SK-MEL-5 (cell line): ENCODE measurements at regions not wholly inside any gene's neighbourhood (a gene's known extent, or its start where the extent isn't known, plus 50 kb on each side); places are given as distances from the start of the nearest gene placed in this dataset.
"Not testable (repeated sequence)": the region's sequence is repeated elsewhere in the genome, so short reads cannot be mapped to it uniquely, and the experiment has no call there.

ENCODE experiments used
- DNase-seq: peaks from one replicate; pipeline ENCODE4 v3.0.0-alpha.2; 2016; ENCODE audit warnings: low read depth, low spot score
- in situ Hi-C: cut with HindIII; loops from 2 replicates; pipeline ENCODE4 v1.10.0; 2016; ENCODE audit warnings: low sequenced_read_pairs, high pct_unique_total_duplicates, low pct_unique_long_range_greater_than_20kb

DNA sequence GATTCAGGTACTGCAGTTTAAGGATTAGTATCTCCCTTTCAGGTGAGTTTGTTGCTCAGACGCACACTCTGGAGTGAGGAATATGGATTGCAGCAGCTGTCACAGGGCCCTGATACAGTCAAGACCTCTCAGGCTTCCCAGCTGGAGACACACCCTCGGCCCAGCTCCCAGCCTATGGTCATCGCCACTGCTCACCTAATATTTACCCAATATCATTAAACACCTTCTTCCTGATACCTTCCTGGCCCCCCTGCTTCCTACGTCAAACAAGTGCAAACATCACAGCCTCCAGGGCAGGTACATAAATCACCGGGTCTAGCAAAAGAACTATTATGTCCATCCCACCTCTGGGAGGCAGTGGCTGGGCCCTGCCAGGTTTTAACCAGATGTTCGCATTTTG lies 213.3 kb downstream of the MN1 start:
- in situ Hi-C loops = no loop called here
- DNase-seq = no peak

DNA sequence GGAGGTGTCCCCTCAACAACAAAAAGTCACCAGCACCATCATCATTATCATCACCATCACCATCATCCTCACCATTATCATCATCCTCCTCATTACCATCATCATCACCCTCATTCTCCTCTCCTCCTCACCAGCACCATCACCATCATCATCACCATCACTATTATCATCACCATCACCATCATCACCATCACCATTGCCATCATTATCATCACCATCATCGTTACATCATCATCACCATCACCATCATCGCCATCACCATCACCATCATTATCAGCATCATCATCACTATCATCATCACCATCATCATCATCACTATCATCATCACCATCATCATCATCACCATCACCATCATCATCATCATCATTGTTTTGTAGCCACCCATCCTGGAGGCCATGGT lies 212.6 kb downstream of the MN1 start:
- no peak for DNase-seq
- in situ Hi-C loops = no loop called here

DNA sequence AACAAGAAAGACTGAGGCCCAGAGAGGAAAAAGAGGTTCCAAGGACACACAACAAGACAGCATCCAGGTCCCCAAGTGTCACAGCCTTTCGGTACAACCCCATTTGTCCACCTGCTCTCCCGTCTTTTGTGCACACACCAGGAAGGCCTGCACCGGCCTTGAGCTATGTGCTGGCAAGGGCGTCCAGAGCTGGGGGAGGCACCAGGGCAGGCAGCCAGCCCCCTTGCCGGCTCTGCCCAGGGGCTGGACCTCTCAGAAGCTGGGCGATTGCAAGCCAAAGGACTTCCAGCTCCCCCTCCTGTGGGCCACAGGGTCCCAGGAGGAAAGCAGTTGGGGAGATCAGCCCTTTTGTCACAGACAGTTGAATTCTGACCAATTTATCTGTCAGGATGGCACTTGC lies 210.5 kb downstream of the MN1 start:
- in situ Hi-C loops = no loop called here
- DNase-seq = no peak

DNA sequence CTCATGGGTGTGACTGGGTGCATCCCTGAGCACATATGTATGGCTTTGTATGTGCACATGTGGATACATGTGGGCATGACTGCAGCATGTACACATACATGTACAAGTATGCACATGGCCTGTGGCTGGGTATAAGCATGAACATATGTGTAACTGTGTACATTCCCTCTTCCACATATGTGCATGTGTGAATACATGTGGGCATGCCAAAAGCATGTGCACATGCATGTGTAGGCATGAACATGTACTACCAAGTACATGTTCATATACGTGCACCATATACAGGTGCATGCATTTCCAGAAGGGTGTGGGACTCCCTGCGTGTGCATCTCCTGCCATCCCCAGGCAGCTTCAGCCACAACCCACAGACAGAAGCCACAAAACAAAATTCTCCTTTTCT lies 208.2 kb downstream of the MN1 start:
- in situ Hi-C loops = no loop called here
- DNase-seq = no peak

DNA sequence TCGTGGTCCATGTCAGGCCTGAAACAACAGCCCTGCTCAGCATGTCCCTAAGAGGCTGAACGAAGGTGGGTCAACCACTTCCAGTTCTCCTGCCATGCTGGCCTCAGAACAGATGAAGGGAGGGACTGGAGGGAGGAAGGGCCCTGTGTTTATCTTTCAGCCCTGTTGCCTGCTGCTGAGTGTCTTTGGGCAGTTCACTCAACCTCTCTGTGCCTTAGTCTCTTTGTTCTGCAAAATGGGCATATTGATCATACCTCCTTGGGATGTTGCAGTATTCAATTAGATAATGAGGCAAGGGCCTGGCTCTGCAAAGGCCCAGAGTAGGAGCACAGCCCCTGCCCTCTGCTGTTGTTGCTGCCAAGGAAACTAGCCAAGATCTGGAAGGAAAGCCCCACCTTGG lies 207.5 kb downstream of the MN1 start:
- no peak for DNase-seq
- in situ Hi-C loops = no loop called here

DNA sequence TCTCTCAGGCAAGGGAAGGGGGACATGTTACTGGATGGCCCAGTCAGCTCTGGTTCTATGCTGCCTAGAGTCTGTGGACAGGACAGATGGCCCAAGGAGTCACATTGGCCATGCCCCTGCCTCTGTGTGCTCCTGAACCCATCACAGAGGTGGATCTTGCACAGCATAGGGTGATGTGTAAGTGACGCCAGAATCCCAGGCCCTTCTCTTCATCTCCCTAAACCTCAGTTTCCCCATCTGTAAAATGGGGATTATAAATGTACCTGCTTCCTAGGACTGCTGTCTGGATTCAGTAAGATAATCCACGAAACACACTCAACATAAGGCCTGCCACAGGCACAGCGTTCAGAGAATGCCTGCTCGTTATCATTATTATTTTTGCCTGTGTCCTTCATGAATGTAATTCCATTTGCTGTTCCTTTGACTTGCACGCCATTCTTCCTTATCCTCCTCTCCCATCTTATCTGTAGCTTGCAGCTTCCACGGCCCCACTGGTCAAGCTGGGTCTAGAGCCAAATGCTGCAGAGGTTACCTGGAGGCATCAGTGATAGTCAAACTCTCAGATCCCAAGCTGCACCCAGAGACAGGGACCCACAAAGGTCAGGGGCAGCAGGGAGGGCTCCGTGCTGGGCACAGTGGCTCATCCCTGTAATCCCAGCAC lies 207.0 kb downstream of the MN1 start:
- DNase-seq = no peak
- in situ Hi-C loops = no loop called here

DNA sequence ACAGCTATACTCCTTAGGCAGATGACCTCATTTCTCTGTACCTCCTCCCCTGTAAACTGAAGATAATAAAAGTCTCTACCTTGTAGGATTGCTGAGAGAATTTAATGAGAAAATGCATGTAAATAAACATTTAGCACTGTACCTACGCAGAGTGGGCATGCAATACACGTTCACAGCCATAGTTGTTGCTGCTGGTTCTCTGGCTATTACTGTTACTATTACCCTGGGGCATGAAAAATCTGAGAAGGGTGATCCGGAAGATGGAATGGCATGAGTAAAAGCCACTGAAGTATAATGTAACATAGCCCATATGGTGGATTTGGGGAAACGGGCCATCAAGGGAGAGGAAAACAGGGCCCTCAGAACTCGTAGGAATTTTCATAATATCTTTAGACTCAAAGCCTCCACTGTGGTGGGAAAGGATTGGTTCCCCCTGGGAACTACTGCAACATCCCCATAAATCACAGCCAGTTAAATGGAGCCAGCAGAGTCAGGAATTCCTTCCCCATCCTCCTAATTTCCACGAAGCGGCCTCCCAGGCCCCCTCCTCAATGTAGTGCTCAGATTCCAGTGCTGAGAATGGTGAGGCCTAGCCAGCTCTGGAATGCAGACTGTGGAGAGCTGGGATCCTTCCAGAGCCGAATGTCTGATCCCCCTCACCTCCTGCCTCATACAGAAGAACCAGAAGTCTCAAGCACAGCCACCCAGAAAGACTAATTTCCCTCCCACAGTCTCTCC lies 205.3 kb downstream of the MN1 start:
- DNase-seq = no peak
- in situ Hi-C loops = no loop called here

DNA sequence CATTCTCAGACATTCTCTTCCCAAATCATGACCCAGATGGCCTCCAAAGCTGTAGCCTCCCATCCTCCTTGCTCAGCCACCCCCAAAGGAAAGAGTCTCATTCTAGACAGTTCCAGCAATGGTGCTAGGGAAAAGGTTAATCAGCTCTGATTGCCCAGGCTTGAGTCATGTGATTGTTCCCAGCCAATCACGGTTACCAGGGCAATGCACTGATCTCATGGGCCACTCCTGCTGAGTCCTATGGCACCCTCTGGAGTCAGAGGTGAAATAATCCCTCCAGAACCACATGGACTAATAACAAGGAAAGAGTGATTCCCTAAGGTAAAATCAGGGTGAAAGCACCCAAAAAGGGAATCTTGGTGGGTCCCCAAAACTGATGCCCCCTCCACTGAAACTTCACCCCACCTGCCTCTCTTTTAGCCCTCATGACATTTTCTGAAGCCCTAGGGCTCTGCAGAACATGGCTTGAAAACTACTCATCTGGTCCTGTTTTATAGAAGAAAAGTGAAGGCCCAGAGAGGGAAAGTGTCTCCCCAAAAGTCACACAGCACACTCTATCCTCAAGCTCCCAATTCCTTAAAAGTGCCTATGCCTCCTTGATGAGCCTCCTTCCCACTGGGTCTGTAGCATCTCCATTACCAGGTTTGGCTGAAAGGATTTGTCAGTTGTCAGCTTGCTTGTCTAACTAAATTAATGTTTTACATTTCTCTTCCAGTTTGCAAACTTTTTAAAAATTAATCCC lies 203.7 kb downstream of the MN1 start:
- DNase-seq = peak; percentile 61
- in situ Hi-C loops = no loop called here

DNA sequence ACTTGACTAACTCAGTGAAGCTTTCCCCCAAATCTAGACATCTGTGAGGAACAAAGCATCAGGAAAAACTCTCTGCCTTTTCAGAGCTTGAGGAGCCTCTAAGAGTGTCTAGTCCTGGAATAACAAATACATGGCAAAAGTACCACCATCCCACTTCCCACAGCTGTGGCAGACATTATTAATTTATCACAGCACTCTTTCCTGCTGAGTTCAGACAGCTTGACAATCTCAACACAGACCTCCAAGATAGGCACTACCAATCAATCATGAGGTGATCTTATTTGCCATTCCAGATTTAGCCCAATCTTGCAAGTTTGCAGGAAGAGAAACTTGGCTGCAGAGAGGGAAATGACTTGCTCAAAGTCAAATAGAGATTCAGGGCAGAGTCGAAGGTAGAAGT lies 202.8 kb downstream of the MN1 start:
- no peak for DNase-seq
- in situ Hi-C loops = no loop called here

DNA sequence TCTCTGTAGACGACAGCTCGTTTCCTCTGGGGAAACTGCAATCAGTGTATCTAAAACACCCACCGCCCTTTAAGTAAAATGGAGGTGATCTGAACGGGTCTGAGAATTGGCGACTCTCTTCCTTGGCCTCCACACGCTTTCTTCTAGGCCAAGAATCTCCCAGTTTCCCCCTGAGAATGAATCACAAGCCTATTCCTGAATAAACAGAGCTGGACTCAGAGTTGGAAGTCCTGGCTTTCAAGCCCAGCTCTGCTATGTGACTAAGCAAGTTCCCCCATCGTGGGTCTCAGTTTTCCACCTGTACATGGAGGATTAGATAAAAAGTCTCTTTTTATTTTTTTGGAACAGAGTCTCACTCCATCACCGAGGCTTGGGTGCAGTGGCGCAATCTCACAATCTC lies 200.4 kb downstream of the MN1 start:
- in situ Hi-C loops = no loop called here
- no peak for DNase-seq

DNA sequence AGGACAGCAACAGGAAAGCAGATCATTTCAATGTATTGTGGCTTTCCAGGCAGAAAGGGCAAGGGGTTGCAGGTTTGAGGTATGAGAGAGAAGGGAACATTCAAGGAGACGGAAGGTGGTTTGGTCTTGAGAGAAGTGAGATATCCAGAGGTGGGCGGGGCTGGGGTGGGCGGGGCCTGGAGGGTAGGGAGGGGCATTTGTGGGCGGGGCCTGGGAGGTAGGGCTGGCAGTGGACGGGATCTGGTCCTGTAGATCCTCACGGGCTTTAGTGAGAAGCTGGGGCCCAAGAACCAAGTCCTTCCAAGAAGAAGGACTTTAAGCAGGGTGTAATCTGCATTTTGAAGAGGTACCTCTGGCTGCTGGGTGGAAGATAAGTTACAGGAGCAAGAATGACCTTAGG lies 199.2 kb downstream of the MN1 start:
- in situ Hi-C loops = no loop called here
- DNase-seq = peak; percentile 17

DNA sequence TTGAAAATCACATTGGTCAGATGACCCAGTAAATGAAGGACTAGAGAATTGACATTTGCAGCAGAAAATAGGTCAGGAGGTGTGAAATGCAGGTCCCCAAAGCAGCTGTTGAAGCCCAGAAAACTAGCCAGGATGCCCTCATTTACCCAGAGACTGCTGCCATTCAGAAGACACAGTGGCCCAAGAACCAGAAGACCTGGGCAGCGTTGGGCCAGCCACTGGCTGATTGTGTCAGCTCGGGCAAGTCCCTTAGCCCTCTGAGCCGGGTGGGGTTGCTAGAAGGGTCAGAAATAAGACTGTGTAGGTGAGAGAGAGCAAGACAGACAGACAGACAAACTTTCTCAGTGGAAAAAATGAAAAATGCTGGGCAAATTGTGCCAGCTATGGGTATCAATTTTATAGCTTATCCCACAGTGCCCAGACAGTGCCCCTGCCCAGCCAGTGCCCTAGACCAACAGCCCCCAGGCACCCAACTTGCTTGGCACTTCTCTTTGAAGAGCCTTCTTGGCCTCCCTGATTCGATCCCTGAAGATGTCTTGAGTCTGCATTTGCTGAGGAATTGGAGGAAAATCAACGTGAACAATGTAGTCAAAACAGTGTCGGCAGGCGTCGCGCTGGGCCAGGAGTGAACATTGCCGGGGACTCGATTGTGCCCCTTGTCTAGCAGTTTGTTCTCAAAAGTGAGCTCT lies 198.3 kb downstream of the MN1 start:
- in situ Hi-C loops = no loop called here
- DNase-seq = no peak

DNA sequence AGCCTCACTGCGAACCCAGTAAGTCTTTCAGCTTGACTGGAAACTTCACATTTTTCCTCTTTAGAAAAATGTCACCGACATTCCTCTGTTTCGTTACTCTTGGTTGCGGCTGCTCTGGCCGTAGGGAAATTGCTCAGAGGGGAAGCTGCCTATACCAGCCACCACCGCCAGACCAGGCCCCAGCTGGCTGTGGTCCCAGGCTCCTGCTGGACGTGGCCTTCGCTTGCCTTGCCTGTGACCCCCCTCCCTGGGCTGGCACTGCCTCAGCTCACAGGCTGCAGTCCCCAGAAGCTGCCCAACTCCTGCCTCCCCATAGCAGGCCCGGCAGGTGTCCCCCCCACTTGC lies 197.8 kb downstream of the MN1 start:
- in situ Hi-C loops = no loop called here
- DNase-seq = no peak

DNA sequence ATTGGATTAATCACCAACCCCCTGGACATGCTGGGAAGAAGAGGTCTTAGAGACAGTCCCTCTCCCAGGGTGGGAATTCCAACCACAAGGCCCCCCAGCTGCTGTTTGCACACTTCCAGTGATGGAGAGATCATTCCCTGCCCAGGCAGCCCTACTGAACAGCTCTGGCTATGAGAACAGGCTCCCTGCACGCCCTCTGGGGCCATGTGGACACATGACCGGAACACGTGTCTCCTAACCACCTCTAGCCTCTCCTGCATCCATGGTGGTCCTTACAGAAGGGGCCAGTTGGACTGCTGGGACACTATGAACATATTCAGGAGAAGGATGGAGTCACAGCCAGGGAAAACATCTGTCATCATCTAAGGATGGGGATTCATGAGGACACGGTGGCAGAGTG lies 196.2 kb downstream of the MN1 start:
- DNase-seq = no peak
- in situ Hi-C loops = no loop called here

DNA sequence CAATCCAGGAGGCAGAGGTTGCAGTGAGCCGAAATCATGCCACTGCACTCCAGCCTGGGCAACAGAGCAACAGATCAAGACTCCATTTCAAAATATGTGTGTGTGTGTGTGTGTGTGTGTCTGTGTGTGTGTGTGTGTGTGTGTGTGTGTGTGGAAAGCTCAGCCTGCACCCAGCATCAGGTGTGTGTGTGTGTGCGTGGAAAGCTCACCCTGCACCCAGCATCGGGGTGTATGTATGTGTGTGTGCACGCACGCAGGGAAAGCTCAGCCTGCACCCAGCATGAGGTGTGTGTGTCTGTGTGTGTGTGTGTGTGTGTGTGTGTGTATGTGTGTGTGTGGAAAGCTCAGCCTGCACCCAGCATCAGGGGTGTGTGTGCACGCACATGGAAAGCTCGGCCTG lies 193.8 kb downstream of the MN1 start:
- in situ Hi-C loops, DNase-seq: not testable (repeated sequence)

DNA sequence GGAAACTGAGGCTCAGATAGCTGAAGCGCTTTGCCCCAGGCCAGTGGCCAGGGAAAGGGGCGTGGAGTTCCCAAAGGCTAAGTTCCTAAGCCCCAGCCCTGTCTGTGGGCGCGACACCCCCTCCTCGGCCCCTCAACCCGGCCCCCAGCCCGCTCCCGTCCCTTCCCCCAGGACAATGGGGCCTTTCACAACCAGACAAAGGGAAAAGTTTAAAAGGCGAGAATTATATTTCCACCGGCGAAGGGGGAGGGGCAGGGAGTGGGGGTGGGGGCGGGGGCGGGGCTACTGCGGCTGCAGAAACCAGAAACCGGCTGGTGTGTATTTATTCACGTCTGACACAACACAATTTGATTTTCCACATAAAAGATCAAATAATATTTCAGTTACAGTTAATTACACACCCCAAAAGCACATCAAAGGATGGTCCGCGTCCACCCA lies 192.1 kb downstream of the MN1 start:
- in situ Hi-C loops = no loop called here
- DNase-seq = no peak

DNA sequence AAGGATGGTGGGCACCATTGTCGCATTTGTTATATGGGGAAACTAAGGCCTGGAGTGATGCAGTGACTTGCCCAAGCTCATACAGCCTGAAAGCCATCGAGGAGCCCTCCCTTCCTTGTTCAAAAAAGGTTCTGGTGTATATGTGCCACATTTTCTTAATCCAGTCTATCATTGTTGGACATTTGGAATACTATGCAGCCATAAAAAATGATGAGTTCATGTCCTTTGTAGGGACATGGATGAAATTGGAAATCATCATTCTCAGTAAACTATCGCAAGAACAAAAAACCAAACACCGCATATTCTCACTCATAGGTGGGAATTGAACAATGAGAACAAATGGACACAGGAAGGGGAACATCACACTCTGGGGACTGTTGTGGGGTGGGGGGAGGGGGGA lies 191.4 kb downstream of the MN1 start:
- in situ Hi-C loops, DNase-seq: not testable (repeated sequence)
